SH-SY5Y (cell line): ENCODE measurements at regions not wholly inside any gene's neighbourhood (a gene's known extent, or its start where the extent isn't known, plus 50 kb on each side); places are given as distances from the start of the nearest gene placed in this dataset.

Source experiments
- GATA2 ChIP-seq: IDR thresholded peaks from 2 replicates; pipeline ENCODE4 v1.6.1; 2011; ENCODE audit warnings: mild to moderate bottlenecking, low read depth, low read length
- GATA3 ChIP-seq: IDR thresholded peaks from 2 replicates; pipeline ENCODE4 v1.6.1; 2011; ENCODE audit warnings: low read depth, mild to moderate bottlenecking, low read length, moderate library complexity

- peak; percentile 60 for TF ChIP-seq GATA3
- peak; percentile 90 for TF ChIP-seq GATA2
These were observed 297.7 kb upstream of the SYT4 start for GRCh38 chr18:43574974-43575373.

- TF ChIP-seq GATA2 (no peak), GATA3 (no peak)
These were observed 300.9 kb upstream of the SYT4 start for GRCh38 chr18:43578211-43578610.

GRCh38 chr18:43578706-43579105 is 301.4 kb upstream of the SYT4 start:
- TF ChIP-seq GATA2 (no peak), GATA3 (no peak)

- TF ChIP-seq GATA3 = no peak
- TF ChIP-seq GATA2 = no peak
These were observed 304.7 kb upstream of the SYT4 start for GRCh38 chr18:43581936-43582519.

- no peak for TF ChIP-seq GATA3
- TF ChIP-seq GATA2 = no peak
These were observed 310.4 kb upstream of the SYT4 start for GRCh38 chr18:43587538-43588153.

- TF ChIP-seq GATA3 = no peak
- TF ChIP-seq GATA2 = no peak
These were observed 311.5 kb upstream of the SYT4 start for GRCh38 chr18:43588838-43589237.

GRCh38 chr18:43589611-43590151 is 312.4 kb upstream of the SYT4 start:
- TF ChIP-seq GATA2 (no peak), GATA3 (no peak)

GRCh38 chr18:43590182-43590903 is 313.1 kb upstream of the SYT4 start:
- no peak for TF ChIP-seq GATA3
- TF ChIP-seq GATA2 = no peak

- TF ChIP-seq GATA3 (no peak), GATA2 (no peak)
These were observed 315.0 kb upstream of the SYT4 start for GRCh38 chr18:43592269-43592668.

GRCh38 chr18:43596105-43596712 is 318.9 kb upstream of the SYT4 start:
- TF ChIP-seq GATA3 (no peak), GATA2 (no peak)

- TF ChIP-seq GATA2 (no peak), GATA3 (no peak)
These were observed 324.1 kb upstream of the SYT4 start for GRCh38 chr18:43601432-43601831.

- no peak for TF ChIP-seq GATA3
- no peak for TF ChIP-seq GATA2
These were observed 327.9 kb upstream of the SYT4 start for GRCh38 chr18:43605224-43605623.

GRCh38 chr18:43606795-43607194 is 329.5 kb upstream of the SYT4 start:
- TF ChIP-seq GATA2 = no peak
- no peak for TF ChIP-seq GATA3

- no peak for TF ChIP-seq GATA3
- no peak for TF ChIP-seq GATA2
These were observed 343.6 kb upstream of the SYT4 start for GRCh38 chr18:43620936-43621335.
